ENCODE measurements at regions not wholly inside any gene's neighbourhood (a gene's known extent, or its start where the extent isn't known, plus 50 kb on each side); places are given as distances from the start of the nearest gene placed in this dataset.
A peak's percentile ranks its signal among the peaks of the same experiment; 100 is the strongest.

DNA sequence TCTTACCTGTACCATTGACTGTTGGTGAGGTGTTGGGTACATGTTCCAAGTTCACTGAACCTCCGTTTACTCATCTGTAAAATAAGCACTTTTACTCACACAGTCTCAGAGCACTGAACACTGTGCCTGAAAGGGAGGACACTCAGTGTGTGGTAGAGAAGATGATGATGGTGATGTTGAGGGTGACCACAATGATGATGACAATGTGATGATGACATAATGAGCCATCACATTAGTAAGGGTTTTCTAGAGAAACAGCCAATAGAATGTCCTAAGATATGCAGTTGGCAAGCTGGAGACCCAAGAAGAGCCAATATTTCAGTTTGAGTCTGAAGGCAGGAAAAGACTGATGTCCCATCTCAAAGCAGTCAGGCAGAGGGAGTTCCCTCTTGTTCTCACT, 315.4 kb upstream of the IGFBP7 start:
- no peak for DNase-seq (ENCODE audit: low spot score)

GRCh38 chr4:57424232-57424897, 314.2 kb upstream of the IGFBP7 start:
- DNase-seq (ENCODE audit: low spot score): peak; percentile 49

- DNase-seq (ENCODE audit: low spot score): no peak
These were observed 307.9 kb upstream of the IGFBP7 start for GRCh38 chr4:57418133-57418532.

DNA sequence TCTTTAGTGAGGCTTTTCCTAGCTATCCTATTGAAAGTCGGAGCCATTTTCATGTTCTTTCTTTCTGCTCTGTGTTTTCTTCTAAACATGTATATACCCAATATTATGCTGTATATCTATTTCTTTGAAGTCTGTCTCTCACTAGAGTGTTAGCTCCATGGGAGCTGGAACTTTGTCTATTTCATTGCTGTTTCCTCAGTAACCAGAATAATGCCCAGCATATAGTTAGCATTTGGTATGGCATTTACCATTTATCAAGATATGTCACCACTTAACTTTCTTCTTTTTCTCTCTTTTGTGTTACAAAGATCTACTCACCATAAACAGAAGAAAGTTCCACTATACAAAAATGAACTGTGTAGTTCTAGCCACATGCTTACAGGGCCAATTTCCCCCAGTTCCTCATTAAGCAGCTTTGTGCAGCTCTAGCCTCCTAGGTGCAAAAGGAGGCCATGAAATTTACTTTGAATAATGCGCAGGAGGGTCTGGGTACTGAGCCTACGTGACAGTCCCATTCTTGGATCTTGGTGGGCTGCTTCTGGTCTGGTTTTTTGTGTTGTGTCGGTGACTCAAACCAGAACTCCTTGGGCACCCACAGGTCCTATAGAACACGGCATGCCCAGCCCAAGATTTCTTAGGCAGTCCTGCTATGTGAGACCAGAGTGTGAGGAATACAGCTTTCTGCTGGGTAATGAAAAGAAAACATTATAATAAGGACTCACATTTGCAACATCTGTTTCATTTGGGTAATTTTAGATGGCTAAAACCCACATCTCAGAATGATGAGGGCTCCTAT, 302.3 kb upstream of the IGFBP7 start:
- DNase-seq (ENCODE audit: low spot score): no peak

GRCh38 chr4:57410331-57411052, 300.3 kb upstream of the IGFBP7 start:
- no peak for DNase-seq (ENCODE audit: low spot score)

GRCh38 chr4:57405359-57405758, 295.2 kb upstream of the IGFBP7 start:
- DNase-seq (ENCODE audit: low spot score): peak; percentile 60

DNA sequence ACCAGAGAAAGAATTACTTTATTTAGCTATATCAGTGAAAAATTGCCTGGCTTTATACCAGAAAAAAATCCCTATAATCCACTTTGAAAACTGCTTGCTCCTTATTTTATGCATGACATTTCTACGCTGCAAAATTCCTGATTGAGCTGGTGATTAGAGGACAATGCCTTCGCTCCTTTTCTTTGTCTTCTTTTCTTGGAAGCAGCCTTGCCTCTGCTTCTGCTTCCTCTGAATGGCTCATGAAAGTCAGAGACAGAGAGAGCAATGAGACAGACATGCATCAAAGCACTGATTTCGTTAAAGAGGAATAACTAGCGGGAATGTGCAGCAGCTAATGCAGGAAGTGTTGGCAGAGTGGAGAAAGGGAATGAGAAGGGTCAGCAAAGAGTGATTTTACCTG, 294.3 kb upstream of the IGFBP7 start:
- no peak for DNase-seq (ENCODE audit: low spot score)

GRCh38 chr4:57403591-57403990, 293.4 kb upstream of the IGFBP7 start:
- no peak for DNase-seq (ENCODE audit: low spot score)

GRCh38 chr4:57401586-57401985, 291.4 kb upstream of the IGFBP7 start:
- DNase-seq (ENCODE audit: low spot score): no peak

DNA sequence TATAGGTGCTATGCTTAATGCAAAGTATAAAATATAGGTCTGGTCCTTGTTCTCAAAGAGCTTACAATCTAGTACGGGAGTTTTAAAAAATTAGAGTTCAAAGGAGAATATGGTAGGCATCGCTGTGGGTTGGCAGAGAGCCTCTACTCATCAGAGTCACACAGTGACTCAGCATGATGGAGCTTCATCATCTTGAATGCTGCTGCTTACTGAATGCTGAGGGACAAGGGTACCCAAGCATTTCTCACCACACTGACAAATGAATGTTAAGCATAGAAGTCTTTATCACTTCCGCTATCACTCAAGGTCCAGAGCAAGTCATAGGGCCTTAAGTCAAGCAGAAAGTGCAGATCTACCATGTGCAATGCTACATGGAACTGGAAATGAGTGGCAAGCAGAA, 268.6 kb upstream of the IGFBP7 start:
- DNase-seq (ENCODE audit: low spot score): peak; percentile 41

- no peak for DNase-seq (ENCODE audit: low spot score)
These were observed 264.8 kb upstream of the IGFBP7 start for GRCh38 chr4:57374866-57375595.

DNA sequence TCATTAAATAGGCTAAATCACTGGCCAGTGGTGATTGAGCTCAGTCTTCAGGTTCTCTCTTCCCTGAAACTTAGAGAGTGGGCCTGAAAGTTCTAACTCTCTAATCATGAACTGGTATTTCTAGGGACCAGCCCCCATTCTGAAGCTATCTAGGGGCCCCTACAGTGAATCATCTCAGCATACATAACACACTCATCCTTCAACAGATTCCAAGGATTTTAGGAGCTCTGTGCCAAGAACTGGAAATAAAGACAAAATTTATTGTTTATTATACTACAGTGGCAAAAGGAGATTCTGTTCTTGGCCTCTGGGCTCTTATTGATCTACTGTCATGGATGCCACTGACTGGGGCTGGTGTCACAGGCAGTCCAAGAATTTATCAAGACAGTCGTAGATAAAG, 263.8 kb upstream of the IGFBP7 start:
- no peak for DNase-seq (ENCODE audit: low spot score)

- DNase-seq (ENCODE audit: low spot score): no peak
These were observed 261.5 kb upstream of the IGFBP7 start for GRCh38 chr4:57371671-57372070.

- no peak for DNase-seq (ENCODE audit: low spot score)
These were observed 260.5 kb upstream of the IGFBP7 start for GRCh38 chr4:57370691-57371090.

DNA sequence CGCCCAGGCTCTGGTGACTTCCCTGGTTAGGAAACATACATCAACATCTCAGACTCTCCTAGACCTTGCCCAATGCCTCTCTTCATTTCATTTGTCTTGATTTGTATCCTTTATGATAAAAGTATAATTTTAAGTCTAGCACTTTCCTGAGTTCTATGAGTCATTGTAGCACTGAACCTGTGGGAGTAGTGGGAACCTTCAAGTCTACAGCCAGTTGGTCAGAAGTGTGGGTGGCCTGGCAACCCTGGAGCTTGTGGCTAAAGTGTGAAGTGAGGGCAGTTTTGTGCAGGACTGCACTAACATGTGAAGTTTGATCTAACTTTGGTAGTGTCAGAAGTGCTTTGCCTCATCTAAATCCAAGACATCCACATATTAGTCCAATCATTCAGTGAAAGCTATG, 259.3 kb upstream of the IGFBP7 start:
- no peak for DNase-seq (ENCODE audit: low spot score)

DNA sequence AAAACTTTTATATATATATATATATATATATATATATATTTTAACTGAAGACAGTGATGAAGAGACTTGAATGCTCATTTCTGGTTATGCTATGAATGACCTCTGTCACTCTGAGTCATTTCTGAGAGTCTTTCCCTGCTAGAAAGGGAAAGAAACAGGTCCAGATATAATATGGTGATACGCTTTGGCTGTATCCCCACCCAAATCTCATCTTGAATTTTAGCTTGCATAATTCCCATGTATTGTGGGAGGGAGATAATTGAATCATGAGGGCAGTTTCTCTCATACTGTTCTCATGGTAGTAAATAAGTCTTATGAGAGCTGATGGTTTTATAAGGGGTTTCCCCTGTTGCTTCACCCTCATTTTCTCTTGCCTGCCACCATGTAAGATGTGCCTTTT, 254.1 kb upstream of the IGFBP7 start:
- no peak for DNase-seq (ENCODE audit: low spot score)

DNA sequence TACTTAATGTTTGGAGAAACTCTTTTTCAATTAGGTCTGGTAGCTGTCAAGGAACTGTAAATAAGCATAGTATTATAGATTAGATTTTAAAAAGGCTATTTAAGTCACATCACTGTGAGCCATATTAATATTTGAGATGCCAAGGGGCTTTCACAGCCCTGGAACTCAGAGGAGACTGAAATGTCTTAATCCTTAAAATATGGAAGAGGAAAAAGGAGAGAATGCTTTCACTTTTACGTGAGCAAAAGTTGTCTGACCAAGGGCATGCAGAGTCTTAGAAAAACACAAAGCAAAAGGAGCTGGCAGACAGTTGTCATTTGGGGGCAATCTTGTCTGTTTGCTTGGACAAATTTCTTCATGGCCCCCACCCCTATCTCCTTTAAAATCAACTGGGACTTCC, 253.2 kb upstream of the IGFBP7 start:
- no peak for DNase-seq (ENCODE audit: low spot score)

- no peak for DNase-seq (ENCODE audit: low spot score)
These were observed 250.5 kb upstream of the IGFBP7 start for GRCh38 chr4:57360681-57361080.

- no peak for DNase-seq (ENCODE audit: low spot score)
These were observed 245.0 kb upstream of the IGFBP7 start for GRCh38 chr4:57355101-57355665.

DNA sequence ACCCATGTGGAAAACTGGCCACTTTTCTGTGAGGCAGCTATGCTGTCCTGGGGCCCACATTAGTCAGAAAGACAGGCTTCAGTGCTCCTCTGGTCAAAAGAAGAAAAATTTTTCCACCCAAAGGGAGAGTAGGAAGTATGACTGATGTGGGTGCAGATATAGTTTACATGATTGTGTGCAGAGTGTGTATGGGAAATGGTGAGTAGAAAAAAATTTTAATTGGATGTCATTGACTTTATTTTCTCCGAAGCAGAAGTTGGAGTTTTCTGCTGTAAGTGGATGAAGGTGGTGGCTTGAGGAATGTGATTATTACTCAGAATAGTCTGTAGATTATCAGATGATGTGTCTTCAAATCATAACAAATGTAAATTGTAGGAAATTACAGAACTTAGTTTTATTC, 241.5 kb upstream of the IGFBP7 start:
- DNase-seq (ENCODE audit: low spot score): no peak

DNA sequence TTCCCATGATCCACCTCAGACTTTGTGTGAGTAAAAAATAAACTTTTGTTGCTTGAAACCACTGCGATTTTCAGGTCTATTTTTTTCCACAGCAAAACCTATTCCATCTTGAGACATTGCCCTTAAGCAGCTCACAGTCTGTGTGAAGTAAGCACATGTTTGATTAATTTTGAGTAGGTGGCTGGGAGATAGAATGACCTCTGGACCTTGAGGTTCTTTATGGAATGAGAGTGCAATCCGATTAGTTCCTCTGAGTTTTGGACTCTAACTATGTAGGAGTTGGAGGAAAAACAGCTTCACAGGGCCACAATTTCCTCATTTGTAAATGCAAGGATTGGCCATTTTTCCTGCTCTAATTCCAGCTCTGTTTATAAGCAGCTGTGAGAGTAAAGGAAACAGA, 234.1 kb upstream of the IGFBP7 start:
- no peak for DNase-seq (ENCODE audit: low spot score)

DNA sequence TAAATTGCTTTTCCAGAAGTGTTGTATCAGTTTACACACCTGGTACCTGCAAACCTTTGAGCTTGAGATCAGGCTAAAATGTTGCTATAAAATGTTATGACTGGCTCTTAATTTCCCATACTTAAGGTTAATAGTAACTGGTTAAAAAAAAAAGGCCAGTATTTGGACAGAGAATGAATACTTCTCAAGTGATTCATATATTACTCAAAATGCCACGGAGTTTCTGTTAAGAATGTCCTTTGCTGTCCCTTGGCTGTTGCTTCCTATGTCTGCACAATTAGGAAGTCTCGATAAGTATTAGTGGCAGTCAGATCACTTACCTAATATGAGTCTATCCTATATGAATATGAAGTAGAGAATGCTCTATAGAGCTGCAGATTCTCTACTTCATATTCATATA, 232.2 kb upstream of the IGFBP7 start:
- DNase-seq (ENCODE audit: low spot score): no peak
